ENCODE measurements at regions not wholly inside any gene's neighbourhood (a gene's known extent, or its start where the extent isn't known, plus 50 kb on each side); places are given as distances from the start of the nearest gene placed in this dataset.

DNA sequence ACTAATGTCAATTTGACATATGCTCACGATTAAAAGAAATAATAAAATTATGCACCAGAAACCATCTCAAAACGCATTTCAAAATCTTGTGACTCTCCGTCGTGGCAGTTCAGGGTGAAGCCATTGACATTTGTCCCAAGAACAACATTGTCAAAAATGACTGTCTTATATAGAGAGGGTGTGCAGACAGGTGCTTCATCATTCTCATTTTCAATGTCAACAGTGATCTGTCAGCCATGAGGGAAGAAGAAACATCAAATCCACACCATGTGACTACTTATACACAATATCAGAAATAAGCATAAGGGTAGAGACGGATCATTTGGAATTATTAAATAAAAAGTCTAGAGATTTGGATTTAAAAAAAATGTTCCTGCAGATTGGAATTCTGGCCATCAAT lies 65.1 kb upstream of the C3orf49 start:
- H2AK5ac ChIP-seq (ENCODE audit: insufficient read length, low read length), result no peak overlapping the region
- Mint-ChIP-seq H3K27ac (no peak overlapping the region), H3K9me3 (no peaks in the 10 kb centered on the region), H3K27me3 (ENCODE audit: low read depth) (no peaks in the 10 kb centered on the region; the same call in 1 of the 2 replicates), H3K4me1 (peaks cover 6% of the 10 kb centered on the region in 2 experiments), H3K4me3 (no peak overlapping the region), H3K36me3 (ENCODE audit: insufficient read depth in 1 of 3, low read depth in 3 of 3) (no peaks in the 10 kb centered on the region)
- H3K9me3 ChIP-seq (ENCODE audit: control insufficient read depth, low read depth, low read length), result no peaks in the 10 kb centered on the region
- H2BK20ac ChIP-seq (ENCODE audit: low read depth, low read length, poor library complexity, severe bottlenecking), result no peak overlapping the region
- no peak overlapping the region for H4K5ac ChIP-seq (ENCODE audit: insufficient read length, low read depth, low read length)
- H3K27me3 ChIP-seq (ENCODE audit: insufficient read depth, low read length), result no peaks in the 10 kb centered on the region
- H2BK15ac ChIP-seq (ENCODE audit: low read depth, low read length), result no peak overlapping the region
- no peak overlapping the region for H2BK12ac ChIP-seq (ENCODE audit: insufficient read length, low read depth, low read length)
- H3K27ac ChIP-seq (ENCODE audit: insufficient read length, low read depth, low read length), result no peak overlapping the region
- no peak overlapping the region for H4K91ac ChIP-seq (ENCODE audit: insufficient read length, low read depth, low read length)
- H3K9ac ChIP-seq (ENCODE audit: extremely low read depth, insufficient read length, low read length), result no peak overlapping the region
- no peak overlapping the region for H3K18ac ChIP-seq (ENCODE audit: insufficient read length, low read depth, low read length)
- H3K4me2 ChIP-seq (ENCODE audit: insufficient read depth, insufficient read length, low read length), result no peak overlapping the region
- H2AFZ ChIP-seq (ENCODE audit: low read length), result no peak overlapping the region
- no peak overlapping the region for H2BK120ac ChIP-seq (ENCODE audit: low read depth, low read length, poor library complexity, severe bottlenecking)
- H3K23ac ChIP-seq (ENCODE audit: insufficient read length, low read depth, low read length), result no peak overlapping the region
- no peak overlapping the region for H3K14ac ChIP-seq (ENCODE audit: insufficient read depth, low read length)
- WGBS (ENCODE audit: extremely low coverage, insufficient read length, low lambda C conversion rate), result no CpG with 5 or more reads among the region's 5 CpGs
- no peak overlapping the region for H2BK5ac ChIP-seq (ENCODE audit: insufficient read length, low read length)
- H3T11ph ChIP-seq (ENCODE audit: low read length), result no peak overlapping the region
- H3K56ac ChIP-seq (ENCODE audit: insufficient read length, low read depth, low read length), result no peak overlapping the region
- H3K4me1 ChIP-seq (ENCODE audit: insufficient read depth, low read length), result peaks cover 2% of the 10 kb centered on the region; the same call in 1 of the 2 replicates
- no peak for DNase-seq
- TF ChIP-seq, protein P1, sequence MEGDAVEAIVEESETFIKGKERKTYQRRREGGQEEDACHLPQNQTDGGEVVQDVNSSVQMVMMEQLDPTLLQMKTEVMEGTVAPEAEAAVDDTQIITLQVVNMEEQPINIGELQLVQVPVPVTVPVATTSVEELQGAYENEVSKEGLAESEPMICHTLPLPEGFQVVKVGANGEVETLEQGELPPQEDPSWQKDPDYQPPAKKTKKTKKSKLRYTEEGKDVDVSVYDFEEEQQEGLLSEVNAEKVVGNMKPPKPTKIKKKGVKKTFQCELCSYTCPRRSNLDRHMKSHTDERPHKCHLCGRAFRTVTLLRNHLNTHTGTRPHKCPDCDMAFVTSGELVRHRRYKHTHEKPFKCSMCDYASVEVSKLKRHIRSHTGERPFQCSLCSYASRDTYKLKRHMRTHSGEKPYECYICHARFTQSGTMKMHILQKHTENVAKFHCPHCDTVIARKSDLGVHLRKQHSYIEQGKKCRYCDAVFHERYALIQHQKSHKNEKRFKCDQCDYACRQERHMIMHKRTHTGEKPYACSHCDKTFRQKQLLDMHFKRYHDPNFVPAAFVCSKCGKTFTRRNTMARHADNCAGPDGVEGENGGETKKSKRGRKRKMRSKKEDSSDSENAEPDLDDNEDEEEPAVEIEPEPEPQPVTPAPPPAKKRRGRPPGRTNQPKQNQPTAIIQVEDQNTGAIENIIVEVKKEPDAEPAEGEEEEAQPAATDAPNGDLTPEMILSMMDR (conservative IDR thresholded peaks at IDR 0.05), result no peak
- H3K79me1 ChIP-seq (ENCODE audit: insufficient read depth, low read depth, low read length, poor library complexity, severe bottlenecking), result no peaks in the 10 kb centered on the region
- no peaks in the 10 kb centered on the region for H4K20me1 ChIP-seq (ENCODE audit: control insufficient read depth, insufficient read depth, insufficient read length)
- no peak overlapping the region for H3K4ac ChIP-seq (ENCODE audit: low read depth, low read length)
- H3K23me2 ChIP-seq (ENCODE audit: insufficient read length, low read depth, low read length, poor library complexity, severe bottlenecking), result no peaks in the 10 kb centered on the region
- H3K79me2 ChIP-seq (ENCODE audit: insufficient read depth, low read length), result no peaks in the 10 kb centered on the region
- no peak overlapping the region for H4K8ac ChIP-seq (replicated peaks; ENCODE audit: insufficient read length, low read depth, low read length)
